Umbilical cord (tissue), 1 donor: ENCODE measurements at regions not wholly inside any gene's neighbourhood (a gene's known extent, or its start where the extent isn't known, plus 50 kb on each side); places are given as distances from the start of the nearest gene placed in this dataset.
A peak's percentile ranks its signal among the peaks of the same experiment; 100 is the strongest.

Experiments used
- DNase-seq: peaks from one replicate; pipeline ENCODE4 v3.0.0-alpha.2; 2015; ENCODE audit warnings: low spot score

DNA sequence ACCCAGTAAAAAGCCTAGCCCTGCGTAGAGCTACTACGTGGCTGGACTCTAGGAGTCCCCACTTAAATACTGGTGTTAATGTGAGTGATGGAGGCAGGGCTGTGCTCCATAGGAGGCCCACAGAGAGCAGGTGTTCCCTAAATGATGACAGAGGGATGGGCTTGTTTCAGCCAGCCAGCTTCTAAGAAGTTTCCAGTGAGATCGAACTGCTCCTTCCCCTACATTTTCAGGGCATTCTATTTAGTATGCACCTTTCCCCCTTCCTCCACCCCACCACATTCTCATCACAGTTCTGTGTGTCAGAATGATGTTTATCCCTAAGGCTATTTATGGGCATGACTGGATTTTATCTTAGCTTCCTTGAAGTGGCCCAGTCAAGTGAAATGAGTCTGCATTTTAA, 213.0 kb downstream of the TRIB2 start:
- DNase-seq: peak; percentile 15

DNA sequence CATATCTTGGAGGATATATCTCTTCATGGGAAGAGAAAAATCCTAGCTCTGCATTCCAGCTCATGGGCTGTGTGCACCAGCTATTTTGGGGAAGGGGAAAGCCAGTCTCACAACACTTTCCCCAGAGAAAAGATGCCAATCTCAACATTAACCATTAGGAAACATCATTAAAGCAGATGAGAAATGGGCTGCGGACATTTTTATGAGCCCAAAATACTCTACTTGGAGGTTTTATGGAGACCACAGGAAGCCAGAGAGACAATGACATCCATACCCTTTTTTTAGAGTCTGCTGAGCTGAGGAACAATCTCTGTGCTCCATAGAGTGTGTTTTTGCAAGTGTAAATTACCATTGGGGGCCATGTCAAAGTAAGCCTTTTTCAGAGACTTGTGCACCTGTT, 213.7 kb downstream of the TRIB2 start:
- DNase-seq: peak; percentile 30

DNA sequence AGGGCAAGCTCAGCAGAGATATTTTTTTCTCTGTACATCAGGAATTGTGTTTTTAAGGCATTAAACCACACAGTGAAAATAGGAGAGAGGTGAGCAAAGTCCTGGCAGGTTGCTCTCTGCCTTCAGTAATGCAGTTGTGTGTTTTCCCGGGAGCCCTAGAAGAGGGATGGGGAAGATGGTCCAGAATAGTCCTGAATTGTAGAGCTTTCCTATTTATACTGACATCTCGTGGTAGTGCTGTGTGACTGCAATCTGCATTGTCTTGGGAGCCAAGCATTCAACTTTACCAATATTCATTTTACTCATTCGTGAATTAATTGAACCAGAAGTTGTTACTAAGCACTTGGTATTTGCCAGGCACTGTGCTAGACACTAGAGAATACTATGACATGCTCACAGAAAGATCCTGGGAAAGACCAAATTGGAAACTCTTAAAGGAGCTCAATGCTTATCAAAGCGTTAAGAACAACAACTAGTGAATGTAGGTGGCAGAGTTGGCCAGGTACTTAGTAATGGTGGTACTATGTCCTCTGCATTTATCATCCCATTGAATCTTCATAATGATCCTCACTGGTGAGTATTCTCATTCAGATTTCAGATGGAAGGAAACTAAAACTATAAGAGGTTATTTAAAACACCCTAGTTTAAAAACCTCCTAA, 214.6 kb downstream of the TRIB2 start:
- peak; percentile 37 for DNase-seq

DNA sequence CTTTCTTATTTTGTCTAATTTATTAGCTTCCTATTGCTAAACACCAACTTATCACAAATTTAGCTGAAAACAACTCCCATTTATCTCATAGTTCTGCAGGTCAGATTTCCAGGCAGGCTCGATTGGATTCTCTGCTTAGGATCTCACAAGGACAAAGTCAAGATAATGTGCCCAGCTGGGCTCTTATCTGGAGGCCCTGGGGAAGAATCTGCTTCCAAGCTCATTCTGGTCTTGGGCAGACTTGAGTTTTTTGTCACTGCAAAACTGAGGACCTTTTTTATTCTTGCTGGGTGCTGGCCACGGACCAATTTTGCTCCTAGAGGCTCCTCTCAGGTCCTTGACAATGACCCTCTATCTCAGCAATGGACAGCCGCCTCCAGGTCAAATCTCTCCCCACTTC, 215.5 kb downstream of the TRIB2 start:
- peak; percentile 33 for DNase-seq

DNA sequence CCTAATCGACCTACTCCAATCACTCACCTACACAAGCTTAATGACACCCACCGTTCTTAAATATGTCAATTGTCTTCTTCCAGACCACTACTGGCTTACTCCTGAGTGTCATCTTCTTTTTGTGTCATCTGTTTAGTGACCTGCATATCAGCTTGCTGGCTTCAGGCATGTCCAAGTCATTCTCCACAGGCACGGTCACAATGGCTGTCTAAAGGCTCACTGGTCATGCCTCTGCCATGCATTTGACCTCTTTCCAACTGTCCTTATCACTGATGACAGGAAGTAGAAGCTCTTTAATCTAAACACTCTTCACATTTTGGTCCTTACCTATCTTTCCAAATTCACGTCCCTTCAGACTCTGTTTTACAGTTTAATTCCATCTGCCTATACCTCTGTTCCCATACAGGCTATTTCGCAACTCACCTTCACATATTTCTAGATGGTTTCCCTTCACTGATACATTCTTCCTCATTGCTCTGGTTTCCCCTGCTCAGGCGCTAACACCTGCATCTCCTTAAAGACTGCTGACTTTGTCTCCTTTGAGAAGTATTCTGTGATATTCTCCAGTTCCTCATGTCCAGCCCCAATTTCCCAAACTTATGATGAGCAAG, 217.5 kb downstream of the TRIB2 start:
- DNase-seq: no peak

DNA sequence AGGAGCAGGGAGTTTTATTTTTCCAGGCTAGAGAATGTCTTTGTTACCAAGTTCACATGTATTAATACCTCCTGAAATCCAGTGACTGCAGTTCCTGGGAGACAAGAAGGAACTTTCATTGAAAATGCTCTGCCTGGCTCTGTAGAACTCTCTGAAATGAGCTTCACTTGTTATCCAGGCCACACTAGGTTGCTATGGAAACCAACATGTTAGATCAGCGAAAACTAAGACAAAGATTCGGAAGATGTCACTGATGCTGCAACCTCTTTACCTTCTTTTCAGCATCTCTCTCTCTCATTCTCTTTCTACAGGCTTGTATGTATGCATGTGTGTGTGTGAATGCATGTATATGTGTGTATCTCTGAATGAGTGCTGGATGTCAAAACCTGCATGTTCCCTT, 218.5 kb downstream of the TRIB2 start:
- no peak for DNase-seq

DNA sequence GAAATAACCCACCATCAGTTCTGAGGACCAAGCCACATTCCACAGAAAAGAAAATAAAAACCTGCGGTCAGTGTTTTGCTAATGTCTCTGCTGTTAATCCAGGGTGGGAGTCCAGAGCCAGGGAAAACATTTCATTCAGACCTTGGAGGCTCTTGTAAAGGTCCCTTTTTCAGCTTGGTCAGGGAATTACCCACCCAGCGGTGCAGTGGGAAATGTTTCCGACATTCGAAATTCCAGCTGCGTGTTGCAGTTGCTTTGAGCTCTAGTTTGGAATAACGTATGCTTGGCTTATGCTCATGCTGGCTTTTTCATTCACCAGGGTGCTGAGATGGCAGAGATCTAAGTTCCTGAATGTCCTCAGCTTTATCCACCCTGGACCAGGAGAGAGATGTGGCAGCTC, 219.1 kb downstream of the TRIB2 start:
- DNase-seq: no peak

DNA sequence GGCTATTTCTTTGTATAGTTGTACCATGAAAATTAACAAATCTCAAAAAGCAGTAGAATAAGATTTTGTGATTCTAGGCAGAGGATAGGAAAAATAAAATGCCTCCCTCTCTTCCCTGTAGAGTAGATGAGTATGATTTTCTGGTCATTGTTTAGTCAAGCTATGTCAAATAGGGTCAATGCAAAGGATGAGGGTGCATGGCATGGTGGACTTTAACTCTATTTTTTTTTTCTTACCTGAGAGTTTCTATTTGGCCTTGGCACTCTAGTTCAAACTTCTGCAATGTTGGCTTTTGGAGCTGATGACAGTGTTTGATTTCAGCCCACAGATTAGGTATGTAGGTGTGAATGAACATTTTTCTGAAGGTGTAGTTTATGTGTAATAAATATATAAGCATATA, 224.5 kb downstream of the TRIB2 start:
- DNase-seq: no peak

DNA sequence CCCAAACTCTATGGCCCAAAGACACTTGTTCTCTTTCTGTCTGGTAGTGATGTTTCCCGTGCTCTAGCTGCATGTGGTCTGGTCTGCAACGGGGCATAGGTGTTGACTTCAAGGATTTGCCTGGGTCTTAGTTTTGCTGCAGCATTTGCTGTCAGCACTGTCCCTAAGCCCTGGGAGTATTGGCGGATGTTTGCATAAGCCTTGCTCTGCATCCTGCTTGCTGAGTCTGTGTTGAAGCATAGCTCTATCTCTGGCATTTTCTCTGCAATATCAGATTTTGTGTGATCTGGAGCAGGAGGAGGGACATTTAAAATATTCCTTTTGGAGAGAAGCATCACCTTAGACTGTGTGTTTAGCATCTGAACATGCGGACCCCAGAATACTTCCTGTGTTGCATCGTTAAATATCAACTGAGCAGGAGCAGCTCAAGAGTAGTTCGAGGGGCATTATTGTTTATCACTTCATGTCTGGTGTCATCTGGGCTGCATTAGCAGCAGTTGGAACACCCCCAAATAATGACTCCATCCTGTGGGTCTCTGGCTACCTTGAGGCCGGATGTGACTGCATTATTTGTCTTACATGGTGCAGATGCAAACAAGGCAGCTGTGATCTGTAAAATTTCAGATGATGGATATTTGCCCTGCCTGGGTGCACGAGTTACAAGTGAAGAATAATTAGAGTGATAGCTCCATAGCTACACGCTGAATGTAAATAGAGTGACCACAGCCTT, 231.7 kb downstream of the TRIB2 start:
- DNase-seq: peak; percentile 31

DNA sequence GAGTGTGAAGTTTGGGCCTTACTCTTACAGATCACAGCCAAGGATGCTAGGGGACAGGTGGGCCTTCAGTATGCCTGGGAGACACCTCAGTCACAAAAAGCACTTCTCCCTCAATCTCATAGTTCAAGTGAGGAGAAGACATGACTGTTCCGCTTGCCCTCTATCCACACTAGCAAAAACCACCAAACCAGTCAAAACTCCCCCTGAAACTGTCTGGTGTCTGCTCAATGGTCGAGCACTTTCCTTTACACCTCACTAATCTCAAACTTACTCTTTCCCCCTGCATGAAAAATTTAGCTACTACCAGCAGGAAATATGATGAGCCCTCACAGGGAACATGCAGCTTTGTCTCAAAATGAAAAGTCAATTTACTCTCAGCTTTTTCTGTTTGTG, 232.2 kb downstream of the TRIB2 start:
- DNase-seq: no peak

DNA sequence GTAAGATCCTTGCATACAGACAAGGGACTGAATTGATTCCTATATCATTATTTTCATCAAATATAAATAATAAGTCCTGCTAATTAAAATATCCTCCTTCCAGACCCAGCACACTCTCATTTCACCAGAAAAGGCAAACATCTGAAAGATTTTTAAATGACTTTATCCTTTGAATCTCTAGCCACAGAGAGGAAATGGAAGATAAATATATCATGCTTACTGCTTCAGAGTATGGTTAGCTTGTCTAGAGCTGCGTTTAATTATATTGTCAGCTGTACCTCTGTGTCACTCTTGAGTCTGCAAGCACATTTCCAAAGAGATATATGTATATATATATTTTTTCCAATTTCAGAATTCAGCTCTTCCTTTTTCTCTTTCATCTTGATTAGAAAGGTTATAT, 232.7 kb downstream of the TRIB2 start:
- DNase-seq: no peak

DNA sequence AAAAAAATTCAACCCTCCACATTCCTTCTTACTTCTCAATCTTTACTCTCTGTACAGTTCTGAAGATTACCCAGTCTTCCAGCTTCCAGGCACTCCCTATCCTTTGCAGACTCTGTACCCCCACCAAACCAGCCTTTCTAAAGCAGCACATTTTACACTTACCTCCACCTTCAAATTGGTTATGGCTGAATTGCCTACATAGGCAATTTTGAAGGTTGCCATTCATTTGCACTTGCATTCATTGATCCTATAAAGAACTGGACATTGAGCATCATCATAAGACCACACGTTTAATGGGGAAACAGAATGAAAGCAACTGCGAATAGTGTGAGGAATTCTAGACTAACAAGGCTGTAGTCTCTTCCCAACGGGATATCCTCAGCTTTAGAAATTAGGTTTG, 233.4 kb downstream of the TRIB2 start:
- DNase-seq: no peak

DNA sequence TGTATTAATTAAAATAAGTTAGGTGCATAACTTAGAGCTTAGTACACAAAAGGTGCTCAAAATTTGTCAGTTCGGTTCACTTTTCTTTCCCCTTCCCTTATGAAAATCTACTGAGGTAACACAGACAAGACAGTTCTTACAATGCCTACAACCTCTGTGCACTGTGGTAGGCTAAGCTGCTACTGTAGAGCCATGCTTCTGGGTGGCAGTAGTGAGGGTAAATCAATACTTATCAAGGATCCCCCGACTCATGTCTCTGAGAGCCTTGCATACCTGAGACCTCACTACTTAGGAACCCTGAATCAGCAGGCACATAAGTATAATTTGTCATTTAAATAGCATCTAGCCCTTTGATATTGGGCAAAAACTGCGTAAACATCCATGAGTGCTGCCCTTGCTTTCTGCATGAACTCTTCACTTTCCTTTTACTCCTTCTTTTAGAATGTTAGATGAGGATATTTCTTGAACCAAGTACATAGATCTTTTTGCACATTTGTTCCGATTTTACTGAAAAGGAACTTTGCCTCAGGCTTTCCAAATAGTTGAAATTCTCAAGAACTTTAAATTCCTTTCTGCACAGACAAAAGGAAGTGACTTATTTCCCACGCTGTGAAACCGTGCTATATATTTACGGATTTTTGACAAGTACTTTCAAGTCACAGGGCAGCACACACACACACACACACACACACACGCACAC, 234.4 kb downstream of the TRIB2 start:
- peak; percentile 44 for DNase-seq

DNA sequence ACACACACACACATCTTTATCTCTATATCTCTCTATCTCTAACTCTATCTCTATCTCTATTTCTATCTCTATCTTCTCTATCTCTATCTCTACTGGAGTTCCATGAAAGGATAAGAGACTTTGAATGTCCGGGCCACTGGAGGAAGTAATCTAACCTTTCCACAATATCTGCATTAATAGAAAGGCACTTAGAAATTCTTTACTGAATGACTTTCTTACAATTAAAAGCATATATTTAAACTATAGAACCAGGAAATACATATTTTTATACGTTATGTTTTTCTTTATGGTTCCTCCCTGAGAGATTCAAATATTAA, 234.9 kb downstream of the TRIB2 start:
- no peak for DNase-seq

DNA sequence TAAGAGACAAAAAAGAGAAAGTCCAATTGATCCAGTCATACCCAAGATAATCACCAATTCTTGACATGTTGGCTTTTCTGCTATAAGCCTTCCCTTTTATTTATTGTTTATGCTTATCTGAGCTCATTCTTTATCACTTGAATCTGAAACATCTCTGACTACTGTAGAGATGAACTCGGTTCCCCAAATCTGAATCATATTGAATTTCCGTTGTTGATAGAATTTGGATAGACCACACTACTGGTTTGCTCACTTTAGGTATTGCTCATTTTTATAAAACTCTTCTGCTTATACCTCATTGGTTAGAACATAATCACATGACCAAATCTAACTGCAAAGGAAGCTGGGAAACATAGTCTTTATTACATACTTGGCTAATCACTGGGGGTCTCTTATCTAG, 236.9 kb downstream of the TRIB2 start:
- no peak for DNase-seq

DNA sequence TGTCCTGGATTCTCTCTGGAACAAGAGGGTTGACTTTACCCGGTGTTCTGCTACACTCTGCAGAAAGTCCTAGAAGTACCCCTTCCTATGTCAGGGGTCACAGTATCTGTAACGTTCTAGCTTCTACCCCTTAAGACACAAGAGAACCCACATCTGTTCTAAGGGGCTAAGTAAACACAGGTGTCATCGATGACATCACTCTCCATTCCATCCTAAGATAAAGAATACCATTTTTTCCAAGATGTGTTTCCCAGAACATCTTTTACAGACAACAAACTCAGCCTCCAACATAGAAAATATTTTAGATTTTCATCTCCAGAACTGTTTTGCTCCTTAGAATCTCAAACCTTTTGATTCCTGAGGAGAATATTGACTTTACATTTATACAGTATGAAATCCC, 239.1 kb downstream of the TRIB2 start:
- no peak for DNase-seq

DNA sequence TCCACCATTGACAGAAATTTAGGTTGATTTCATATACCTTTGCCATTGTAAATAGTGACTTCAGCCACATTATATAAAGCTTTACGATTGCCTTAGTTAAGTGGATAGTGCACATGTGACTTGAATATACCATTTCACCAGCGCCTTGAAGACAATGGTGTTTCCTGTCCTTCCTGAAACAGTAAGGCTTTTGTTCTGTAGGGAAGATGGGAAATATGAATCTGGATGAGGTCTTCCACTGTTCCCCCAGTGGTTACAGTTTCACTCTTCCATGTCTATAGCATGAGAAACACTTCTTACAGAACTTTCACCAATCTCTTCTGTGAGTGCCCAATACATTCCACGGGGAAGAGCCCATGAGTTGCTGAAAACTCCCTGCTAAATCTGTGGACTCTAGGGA, 240.5 kb downstream of the TRIB2 start:
- no peak for DNase-seq

DNA sequence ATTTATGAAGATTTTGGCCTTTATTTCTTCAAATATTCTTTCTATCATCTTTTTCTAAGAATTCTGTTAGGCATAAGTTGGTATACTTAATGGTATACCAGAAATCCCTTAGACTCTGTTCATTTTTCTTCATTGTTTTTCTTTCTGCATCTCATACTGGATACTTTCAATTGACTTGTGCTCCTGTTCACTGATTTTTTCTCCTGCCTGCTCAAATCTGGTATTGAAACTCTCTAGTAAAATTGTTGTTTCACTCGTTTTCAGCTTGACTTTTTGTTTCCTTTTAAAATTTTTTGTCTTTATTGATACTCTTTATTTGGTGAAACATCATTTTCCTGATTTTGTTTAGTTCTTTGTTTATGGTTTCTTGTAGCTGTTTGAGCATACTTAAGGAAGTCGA, 243.2 kb downstream of the TRIB2 start:
- no peak for DNase-seq

DNA sequence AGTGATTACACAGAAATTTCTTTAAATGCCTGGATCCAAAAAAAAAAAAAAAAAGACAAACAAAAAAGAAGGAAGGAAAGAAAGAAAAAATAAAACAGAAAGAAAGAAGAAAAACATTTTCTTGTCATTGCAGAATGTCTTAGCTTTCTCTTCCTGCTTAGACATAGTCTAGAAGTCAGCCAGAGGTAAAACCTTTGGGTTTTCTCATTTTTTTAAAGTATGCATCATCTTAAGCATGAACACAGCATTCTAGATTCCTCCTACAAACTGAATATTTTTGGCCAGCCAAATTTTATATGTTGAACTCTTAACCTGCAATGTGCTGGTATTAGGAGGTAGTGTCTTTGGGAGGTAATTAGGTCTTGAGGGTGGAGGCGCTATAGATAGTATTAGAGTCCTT, 243.9 kb downstream of the TRIB2 start:
- no peak for DNase-seq

DNA sequence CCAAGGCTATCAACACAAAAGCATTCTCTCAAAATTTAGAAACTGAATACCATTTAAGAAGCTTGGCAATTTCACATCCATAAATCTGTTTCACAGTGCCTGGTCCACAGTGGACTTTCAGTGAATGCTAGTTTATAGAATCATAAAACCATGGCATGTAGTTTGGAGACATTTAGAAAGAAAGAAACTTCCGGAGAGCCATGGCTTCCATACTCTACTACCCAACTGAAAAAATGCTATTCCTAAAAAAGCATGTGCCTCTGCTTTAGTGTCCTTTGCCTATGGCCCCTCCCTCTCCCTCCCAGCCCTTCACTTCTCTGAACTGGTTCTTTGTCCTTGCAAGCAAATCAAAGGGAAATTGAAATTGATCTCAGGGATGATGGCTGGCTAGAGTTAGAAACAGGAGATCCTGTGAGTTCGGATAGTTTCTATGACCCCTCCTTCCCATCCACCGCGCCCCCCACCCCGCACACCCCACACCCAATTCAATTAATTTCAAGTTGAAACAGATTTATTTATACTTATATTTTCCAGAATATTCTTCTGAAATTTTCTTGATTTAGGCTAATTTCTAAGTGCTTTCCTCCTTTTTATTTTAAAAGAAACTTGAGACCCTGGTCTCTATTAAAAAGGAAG, 248.3 kb downstream of the TRIB2 start:
- DNase-seq: no peak

DNA sequence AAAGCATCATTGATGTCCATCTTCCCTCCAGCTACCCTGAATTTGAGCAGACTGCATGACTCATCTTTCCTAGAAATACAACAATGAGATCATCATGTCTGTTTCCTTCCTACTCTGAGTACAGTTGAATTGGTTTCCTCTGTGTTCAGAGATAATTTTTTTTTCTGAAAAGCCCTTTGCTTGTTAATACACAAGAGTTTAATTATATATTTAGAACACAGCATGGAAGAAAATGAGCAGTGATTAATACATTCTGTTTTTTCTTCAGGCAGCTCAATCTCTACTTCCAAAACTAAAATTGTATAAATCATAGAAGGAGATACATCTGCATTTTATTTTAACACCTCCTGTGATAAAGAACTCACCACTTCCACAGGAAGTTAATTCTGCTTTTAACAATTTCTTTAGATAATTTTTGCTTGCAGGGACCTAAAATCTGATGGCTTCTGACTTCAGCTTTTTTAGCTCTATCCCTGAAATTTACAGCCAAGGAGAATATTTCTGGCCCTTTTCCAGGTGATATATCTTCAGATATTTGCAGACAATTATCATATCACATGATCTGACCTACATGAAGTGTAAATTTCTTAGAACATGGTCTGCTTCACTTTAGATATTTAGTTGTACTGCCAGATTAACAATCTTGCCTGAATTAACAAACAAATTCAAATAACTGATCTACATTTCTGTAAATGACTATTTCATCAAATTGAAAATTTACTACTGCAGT, 249.0 kb downstream of the TRIB2 start:
- DNase-seq: peak; percentile 69

DNA sequence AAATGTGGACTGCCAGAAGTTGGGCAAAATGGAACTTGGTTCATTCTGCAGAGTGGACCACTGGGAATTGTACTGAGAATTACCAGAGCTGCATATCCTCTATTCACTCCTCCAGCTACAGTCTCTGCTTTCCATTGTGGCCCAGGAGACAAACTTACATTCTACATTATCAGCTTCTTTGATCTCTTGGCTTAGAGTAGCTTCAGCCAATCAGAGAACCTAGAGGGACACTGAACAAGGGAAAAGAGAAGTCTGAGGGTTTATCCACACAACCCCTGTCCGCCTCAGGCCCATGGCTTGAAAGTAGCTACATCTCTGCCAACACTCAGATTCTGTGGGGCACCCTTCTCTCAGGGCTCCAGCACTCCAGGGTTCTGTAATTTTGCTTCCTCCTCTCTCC, 251.1 kb downstream of the TRIB2 start:
- no peak for DNase-seq
